Stimulated activated naive CD8-positive, alpha-beta T cell treated with anti-CD3 and anti-CD28 coated beads, Interleukin-15, amount 100 ng/mL, for 72 hours (primary cell): ENCODE measurements at regions not wholly inside any gene's neighbourhood (a gene's known extent, or its start where the extent isn't known, plus 50 kb on each side); places are given as distances from the start of the nearest gene placed in this dataset.
"Not testable (repeated sequence)": the region's sequence is repeated elsewhere in the genome, so short reads cannot be mapped to it uniquely, and the experiment has no call there.

Source experiments
- ATAC-seq: fragments of 150-1000 bp; cut with Tn5 transposase; 2 replicates; pipeline ENCODE4 v1.10.0; 2021; ENCODE audit warnings: mild to moderate bottlenecking, moderate library complexity
- DNase-seq, 2 donors: peaks; one replicate each; pipeline ENCODE4 v3.0.0; 2021 to 2022
- H3K27ac Mint-ChIP-seq, 2 donors: one replicate each; pipeline ENCODE4 v1.8.0; 2022; ENCODE audit warnings: mild to moderate bottlenecking in 2 of 2, mixed read lengths in 2 of 2, moderate library complexity in 2 of 2
- H3K27me3 Mint-ChIP-seq: one replicate; pipeline ENCODE4 v1.8.0; 2022; ENCODE audit warnings: mixed read lengths
- H3K4me1 Mint-ChIP-seq: one replicate; pipeline ENCODE4 v1.8.0; 2022; ENCODE audit warnings: mild to moderate bottlenecking, mixed read lengths
- H3K4me3 Mint-ChIP-seq, 2 donors: one replicate each; pipeline ENCODE4 v1.8.0; 2022; ENCODE audit warnings: mild to moderate bottlenecking in 2 of 2, mixed read lengths in 2 of 2, moderate library complexity in 1 of 2
- H3K9me3 Mint-ChIP-seq, 2 donors: one replicate each; pipeline ENCODE4 v1.8.0; 2022; ENCODE audit warnings: mixed read lengths in 2 of 2

DNA sequence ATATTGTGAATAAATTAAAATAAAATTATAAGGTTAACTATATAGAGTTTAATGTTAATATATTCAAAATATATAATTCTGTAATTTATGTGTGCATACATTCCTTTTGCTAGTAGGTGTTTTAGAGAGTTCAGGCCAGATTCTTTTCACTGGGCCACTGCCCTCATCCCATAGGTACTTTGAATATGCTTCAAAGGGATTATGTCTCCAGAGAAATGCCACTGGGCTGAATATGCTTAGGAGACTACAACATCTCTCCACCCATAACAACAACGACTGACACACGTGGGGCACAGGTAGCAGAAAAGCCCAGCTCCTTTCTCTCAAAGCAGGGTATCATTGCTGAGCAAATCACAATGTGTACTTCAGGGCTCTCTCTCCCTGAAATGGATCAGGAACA, 290.9 kb upstream of the TACR3 start:
- Mint-ChIP-seq H3K27me3 (no peaks in the 10 kb centered on the region), H3K27ac (no peak overlapping the region), H3K4me3 (no peak overlapping the region), H3K4me1 (no peaks in the 10 kb centered on the region), H3K9me3 (no peaks in the 10 kb centered on the region)
- no peak for ATAC-seq
- no peak for DNase-seq

DNA sequence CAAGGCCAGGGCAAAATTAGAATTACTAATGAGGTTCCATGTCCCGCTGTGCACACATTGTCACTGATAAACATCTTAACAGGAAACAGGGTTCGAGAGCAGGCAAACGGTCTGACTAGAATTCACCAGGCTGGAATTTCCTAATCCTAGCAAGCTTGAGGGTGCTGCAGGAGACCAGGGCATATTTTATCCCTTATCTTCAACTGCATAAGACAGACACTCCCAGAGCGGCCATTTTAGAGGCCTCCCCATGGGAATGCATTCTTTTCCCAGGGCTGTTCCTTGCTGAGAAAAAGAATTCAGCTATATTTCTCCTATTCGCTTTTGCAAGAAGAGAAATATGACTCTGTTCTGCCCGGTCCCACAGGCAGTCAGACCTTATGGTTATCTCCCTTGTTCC, 282.5 kb upstream of the TACR3 start:
- peaks cover 9 to 15% of the 10 kb centered on the region in 2 donors for H3K9me3 Mint-ChIP-seq

DNA sequence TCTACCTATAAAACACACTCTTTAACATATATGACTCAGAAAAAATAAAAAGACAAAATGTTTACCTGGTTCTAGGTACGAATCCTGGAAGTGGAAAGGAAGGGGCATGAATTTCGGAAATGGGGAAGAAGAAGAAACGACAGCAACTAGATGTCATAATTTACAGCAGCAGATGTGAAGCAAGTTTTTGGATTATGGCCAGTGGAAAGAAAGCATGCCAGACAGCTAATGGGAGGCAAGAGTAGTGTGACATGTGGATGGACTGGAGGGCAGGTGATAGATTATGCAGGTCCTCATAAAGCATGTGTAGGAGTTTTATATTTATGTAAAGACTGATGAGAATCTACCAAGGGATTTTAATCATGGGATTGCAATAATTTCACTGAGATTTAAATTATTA, 279.0 kb upstream of the TACR3 start:
- Mint-ChIP-seq H3K4me3 (no peak overlapping the region), H3K27me3 (no peaks in the 10 kb centered on the region), H3K9me3 (peaks cover 6 to 15% of the 10 kb centered on the region in 2 donors), H3K27ac (no peak overlapping the region), H3K4me1 (no peaks in the 10 kb centered on the region)
- no peak for ATAC-seq
- DNase-seq, result no peak

More for the DNA sequence above, 282.5 kb upstream of the TACR3 start:
- DNase-seq, H3K4me1 Mint-ChIP-seq, H3K27ac Mint-ChIP-seq, H3K4me3 Mint-ChIP-seq, H3K27me3 Mint-ChIP-seq, ATAC-seq: not testable (repeated sequence)

DNA sequence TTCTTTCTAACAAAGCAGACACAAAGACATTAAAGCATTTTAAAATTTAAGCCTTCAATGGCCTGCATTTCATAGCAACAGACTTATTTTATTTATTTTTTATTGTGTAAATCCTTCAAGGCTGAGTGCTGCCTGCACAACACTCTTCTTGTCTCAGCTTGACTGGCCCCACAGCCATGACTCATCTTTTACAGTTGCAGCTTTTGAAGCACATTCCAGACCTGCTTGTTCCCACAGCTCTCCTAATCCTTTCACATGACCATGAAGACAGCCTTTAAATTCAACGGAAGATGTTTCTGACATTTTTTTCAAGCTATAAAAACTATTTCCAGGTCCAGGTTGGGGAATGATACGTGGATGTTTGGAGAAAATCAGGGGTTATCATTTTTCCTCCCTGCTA, 276.9 kb upstream of the TACR3 start:
- no peak for DNase-seq
- Mint-ChIP-seq H3K4me3 (no peak overlapping the region), H3K27ac (no peak overlapping the region)

DNA sequence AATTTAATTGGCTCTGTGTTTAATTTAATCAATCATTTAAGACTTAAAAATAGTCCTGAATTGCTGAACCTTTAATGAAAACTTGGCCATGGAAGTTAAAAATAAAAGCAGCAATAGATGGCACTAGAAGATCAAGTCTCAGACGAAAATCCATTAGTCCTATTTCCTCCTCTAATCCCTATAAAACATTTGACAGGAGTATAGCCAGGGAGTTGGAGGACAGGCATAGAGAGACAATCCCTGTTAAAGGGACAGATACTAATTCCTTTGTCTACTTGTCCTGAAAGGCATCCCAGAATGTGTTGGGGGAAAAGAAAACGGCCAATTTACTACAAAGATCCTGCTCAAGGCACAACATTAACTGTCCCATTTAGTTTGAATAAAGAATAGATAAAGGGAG, 276.3 kb upstream of the TACR3 start:
- Mint-ChIP-seq H3K4me3 (no peak overlapping the region), H3K4me1 (no peaks in the 10 kb centered on the region), H3K27ac (no peak overlapping the region), H3K9me3 (peaks cover 6 to 14% of the 10 kb centered on the region in 2 donors), H3K27me3 (no peaks in the 10 kb centered on the region)
- DNase-seq (no peak), ATAC-seq (no peak)

More for the DNA sequence above, 276.9 kb upstream of the TACR3 start:
- H3K9me3 Mint-ChIP-seq, result peaks cover 6 to 11% of the 10 kb centered on the region in 2 donors
- H3K4me1 Mint-ChIP-seq, result no peaks in the 10 kb centered on the region
- ATAC-seq, result no peak
- no peaks in the 10 kb centered on the region for H3K27me3 Mint-ChIP-seq

DNA sequence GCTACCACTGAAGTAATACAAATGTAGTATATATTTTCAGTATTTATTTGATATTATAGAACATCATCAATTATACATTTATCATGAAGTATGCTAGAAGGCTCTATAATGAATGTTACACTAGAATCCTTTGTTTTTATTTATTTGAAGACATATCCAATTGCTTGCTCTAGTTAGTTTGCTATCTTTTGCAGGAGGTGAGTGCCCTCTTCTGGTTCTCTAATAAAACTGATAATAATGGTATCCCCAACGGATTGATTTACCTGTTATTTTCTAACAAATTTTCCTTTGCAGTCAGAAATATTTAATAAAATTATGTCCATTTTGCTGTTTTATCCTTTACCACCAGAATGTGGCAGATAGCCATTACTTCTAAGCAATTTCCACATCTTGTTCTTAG, 274.3 kb upstream of the TACR3 start:
- no peaks in the 10 kb centered on the region for H3K4me1 Mint-ChIP-seq
- H3K27ac Mint-ChIP-seq, result no peak overlapping the region
- no peak overlapping the region for H3K4me3 Mint-ChIP-seq
- ATAC-seq (no peak), DNase-seq (no peak)
- peaks cover 13 to 14% of the 10 kb centered on the region in 2 donors for H3K9me3 Mint-ChIP-seq
- H3K27me3 Mint-ChIP-seq, result no peaks in the 10 kb centered on the region

DNA sequence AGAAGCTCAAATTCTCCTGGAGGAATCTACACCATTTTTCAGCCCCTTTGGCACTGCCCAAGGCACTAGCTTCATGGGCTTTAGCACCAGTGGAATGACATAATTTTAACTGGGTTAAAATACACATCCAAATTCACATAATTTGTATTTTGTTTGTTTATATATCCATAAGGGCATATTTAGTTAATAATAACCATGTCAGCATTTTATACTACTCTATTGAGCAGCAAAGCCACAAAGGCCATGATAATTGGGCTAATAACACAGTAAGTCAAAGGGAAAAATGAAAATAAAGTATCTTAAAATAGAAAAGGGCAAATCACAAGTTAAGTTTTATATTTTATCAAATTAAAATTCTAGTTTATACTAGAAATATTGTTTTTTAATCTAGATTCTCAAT, 262.7 kb upstream of the TACR3 start:
- Mint-ChIP-seq H3K9me3 (peaks cover 3 to 5% of the 10 kb centered on the region in 2 donors), H3K4me3 (no peak overlapping the region), H3K27me3 (no peaks in the 10 kb centered on the region), H3K4me1 (no peaks in the 10 kb centered on the region), H3K27ac (no peak overlapping the region)
- DNase-seq (no peak), ATAC-seq (no peak)

DNA sequence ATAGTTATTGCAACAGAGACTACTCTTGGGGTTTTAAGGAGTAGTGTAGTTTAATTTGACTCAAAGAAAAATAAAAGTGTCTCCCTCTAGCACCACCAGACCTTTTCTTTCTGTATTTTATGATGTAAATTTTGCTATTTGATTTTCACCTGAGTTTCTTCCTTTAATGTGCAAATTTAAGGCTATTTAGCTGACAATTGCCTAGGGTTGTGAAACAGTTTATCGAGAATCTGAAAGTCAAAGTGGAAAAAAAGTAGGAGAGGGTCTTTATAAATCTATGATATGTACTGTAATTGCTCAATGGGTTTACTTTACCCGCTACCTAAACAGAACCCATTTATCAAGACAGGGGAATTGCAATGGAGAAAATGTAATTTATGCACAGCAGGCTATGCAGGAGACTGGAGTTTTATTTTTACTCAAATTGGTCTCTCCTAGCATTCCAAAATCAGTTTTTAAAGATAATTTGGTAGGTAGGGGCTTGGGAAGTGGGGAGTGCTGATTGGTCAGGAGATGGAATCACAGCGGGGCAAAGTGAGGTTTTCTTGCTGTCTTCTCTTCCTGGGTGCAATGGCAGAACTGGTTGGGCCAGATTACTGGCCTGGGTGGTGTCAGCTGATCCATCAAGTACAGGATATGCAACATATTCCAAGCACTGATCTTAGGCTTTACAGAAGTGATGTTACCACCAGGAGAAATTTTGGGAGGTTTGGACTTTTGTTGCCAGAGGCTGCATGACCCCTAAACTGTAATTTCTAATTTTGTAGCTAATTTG, 228.6 kb upstream of the TACR3 start:
- no peak for ATAC-seq
- no peaks in the 10 kb centered on the region for H3K27me3 Mint-ChIP-seq
- H3K9me3 Mint-ChIP-seq, result no peaks in the 10 kb centered on the region
- H3K4me1 Mint-ChIP-seq, result no peaks in the 10 kb centered on the region
- H3K27ac Mint-ChIP-seq, result no peak overlapping the region
- DNase-seq, result no peak
- H3K4me3 Mint-ChIP-seq, result no peak overlapping the region

DNA sequence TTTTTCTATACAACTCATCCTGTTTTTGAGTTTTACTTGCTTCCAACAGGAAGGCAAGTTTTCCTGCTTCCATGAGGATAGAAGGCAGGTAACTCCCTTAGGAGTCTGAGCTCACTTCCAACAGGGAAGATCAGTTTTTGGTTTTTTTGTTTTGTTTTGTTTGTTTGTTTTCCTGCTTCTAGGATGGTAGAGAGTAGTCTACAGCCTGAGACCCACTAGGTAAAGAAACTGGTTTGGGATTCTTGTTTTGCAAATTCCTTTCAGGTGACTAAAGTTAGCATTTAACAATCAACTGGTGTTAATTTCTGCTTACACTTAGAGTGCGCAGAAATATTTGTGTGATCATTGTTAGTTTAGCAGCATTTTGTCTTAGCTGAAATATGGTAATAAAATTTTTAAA, 227.8 kb upstream of the TACR3 start:
- DNase-seq, result no peak
- no peak overlapping the region for H3K27ac Mint-ChIP-seq
- H3K27me3 Mint-ChIP-seq, result no peaks in the 10 kb centered on the region
- no peak overlapping the region for H3K4me3 Mint-ChIP-seq
- no peak for ATAC-seq
- H3K4me1 Mint-ChIP-seq, result no peaks in the 10 kb centered on the region
- H3K9me3 Mint-ChIP-seq, result no peaks in the 10 kb centered on the region

DNA sequence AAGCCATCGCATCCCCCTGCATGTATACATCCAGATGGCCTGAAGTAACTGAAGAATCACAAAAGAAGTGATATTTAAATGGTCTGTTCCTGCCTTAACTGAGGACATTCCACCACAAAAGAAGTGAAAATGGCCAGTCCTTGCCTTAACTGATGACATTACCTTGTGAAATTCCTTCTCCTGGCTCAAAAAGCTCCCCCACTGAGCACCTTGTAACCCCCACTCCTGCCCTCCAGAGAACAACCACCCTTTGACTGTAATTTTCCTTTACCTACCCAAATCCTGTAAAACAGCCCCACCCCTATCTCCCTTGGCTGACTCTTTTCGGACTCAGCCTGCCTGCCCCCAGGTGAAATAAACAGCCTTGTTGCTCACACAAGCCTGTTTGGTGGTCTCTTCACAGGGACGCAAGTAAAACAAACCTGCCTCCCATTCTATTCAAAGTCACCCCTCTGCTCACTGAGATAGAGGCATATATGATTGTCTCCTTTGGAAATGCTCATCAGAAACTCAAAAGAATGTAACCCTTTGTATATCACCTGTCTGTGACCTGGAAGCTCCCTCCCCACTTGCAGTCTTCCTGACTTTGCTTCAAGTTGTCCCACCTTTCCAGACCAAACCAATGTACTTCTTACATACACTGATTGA, 227.0 kb upstream of the TACR3 start:
- H3K27ac Mint-ChIP-seq, H3K4me1 Mint-ChIP-seq, H3K27me3 Mint-ChIP-seq, H3K4me3 Mint-ChIP-seq, H3K9me3 Mint-ChIP-seq, DNase-seq, ATAC-seq: not testable (repeated sequence)

DNA sequence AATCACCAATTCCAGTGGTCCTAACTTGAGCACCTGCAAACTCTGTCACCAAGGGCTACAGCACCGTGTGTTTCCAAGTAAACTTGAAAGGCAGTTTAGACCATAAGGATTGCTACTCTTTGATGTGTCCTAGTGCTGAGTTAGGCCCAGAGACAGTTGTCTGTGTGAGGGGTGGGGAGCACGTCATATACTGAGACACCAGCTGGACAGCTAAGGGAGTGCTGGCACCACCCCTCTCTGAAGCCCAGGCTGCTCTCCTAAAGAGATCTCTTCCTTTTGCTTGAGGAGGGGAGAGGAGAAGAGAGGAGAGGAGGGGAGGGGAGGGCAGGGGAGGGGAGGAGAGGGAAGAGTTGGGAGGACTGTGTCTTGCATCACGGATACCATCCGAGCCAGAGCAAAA, 218.7 kb upstream of the TACR3 start:
- Mint-ChIP-seq H3K9me3 (no peaks in the 10 kb centered on the region), H3K27ac (no peak overlapping the region), H3K4me3 (no peak overlapping the region), H3K4me1 (no peaks in the 10 kb centered on the region), H3K27me3 (no peaks in the 10 kb centered on the region)
- no peak for ATAC-seq
- DNase-seq, result no peak

DNA sequence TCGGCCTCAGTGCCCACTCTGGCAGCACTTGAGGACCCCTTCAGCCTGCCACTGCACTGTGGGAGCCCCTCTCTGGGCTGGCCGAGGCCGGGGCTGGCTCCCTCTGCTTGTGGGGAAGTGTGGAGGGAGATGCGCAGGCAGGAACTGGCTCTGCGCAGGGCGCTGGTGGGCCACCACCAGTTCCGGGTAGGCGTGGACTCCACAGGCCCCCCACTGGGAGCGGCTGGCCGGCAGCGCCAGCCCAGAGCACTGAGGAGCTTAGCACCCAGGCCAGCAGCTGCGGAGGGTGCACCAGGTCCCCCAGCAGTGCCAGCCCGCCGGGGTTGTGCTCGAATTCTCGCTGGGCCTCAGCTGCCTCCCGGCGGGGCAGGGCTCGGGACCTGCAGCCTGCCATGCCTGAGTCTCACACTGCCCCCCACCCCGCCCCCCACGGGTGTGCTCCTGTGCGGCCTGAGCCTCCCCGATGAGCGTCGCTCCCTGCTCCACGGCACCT, 216.9 kb upstream of the TACR3 start:
- no peak overlapping the region for H3K27ac Mint-ChIP-seq
- no peaks in the 10 kb centered on the region for H3K4me1 Mint-ChIP-seq
- no peak overlapping the region for H3K4me3 Mint-ChIP-seq
- H3K9me3 Mint-ChIP-seq, result no peaks in the 10 kb centered on the region
- no peaks in the 10 kb centered on the region for H3K27me3 Mint-ChIP-seq
- ATAC-seq (peak; percentile 42), DNase-seq (no peak)

DNA sequence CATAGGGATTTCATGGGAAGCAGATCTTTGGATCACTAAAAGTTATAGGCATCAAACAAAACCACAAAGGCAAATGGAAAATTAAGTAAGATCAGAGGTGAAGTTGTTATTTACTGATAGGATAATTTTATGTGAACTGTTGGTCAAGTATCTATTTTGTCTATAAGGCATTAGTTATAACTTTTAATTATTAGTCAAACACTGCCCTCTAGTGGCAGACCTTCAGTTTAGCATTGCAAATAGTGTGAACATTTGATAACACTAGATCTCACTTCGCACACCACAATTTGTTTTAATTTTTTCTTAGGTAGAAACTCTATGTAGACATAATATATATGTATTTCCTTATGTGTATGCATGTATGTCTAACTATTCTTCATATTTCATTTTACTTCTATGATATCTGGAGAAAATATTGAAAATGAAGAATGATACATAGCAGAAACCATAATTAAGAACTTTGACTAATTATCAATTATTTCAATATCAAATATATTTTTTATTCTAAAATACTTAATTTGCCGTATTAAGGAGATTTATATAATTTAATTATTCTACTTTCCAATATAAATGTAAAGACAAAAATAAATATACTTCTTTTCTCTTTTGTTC, 214.5 kb upstream of the TACR3 start:
- no peak for ATAC-seq
- Mint-ChIP-seq H3K9me3 (no peaks in the 10 kb centered on the region), H3K27ac (no peak overlapping the region), H3K4me1 (no peaks in the 10 kb centered on the region), H3K4me3 (no peak overlapping the region), H3K27me3 (no peaks in the 10 kb centered on the region)
- no peak for DNase-seq

DNA sequence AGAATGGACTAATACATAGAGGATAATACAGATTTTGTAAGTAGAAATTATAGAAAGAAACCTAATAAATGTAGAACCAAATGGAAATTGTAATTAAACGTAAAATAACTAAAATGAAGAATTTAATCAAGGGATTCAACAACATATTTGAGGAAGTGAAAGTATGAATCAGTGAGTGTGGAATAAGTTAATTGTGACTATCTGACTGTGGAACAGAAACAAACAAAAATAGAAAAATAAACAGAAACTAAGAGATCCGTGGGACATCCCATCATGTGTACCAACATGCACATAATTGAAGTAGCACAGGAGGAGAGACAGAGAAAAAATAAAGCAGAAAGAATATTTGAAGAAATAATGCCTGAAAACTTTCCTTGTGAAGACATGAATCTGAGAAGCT, 208.6 kb upstream of the TACR3 start:
- Mint-ChIP-seq H3K4me3 (no peak overlapping the region), H3K27ac (no peak overlapping the region), H3K4me1 (no peaks in the 10 kb centered on the region), H3K27me3 (no peaks in the 10 kb centered on the region), H3K9me3 (no peaks in the 10 kb centered on the region)
- ATAC-seq (no peak), DNase-seq (no peak)

DNA sequence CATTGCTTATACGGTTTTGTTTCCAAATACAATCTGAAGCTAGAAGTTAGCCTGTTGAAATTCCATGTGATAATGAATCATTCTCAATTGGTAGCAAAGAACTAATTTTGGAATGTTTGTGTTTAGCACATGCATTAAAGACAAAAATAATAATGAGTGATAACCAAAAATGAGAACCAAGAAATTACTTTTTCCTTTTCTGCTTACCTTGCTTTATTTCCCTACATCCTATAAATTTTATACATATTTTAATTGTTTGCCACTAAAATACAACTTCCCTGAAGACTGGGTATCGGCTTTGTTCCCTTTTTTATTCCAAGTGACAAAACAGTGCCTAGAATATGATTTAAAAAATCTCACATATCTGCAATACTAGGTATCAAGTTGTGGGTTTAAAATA, 203.8 kb upstream of the TACR3 start:
- no peaks in the 10 kb centered on the region for H3K9me3 Mint-ChIP-seq
- ATAC-seq, result no peak
- no peak for DNase-seq
- H3K4me3 Mint-ChIP-seq, result no peak overlapping the region
- H3K27me3 Mint-ChIP-seq, result no peaks in the 10 kb centered on the region
- H3K4me1 Mint-ChIP-seq, result no peaks in the 10 kb centered on the region
- no peak overlapping the region for H3K27ac Mint-ChIP-seq

DNA sequence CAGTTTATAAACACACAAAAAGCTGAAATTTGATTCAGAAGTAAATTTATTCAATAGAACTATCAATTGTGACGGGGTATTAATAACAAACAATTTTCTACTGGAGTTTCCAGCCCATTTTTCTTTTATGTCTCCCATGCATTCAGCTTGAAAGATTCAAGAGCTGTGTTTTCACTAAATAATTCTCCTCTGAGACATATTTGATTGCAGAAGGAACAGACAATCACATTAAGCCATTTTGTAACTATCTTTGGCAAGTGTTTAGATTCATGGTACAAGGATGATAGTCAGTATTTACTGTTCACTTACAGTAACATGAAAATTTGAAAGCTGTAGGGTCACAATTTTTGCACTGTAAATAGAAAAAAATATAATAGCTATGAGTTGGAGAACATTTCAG, 198.4 kb upstream of the TACR3 start:
- Mint-ChIP-seq H3K4me1 (no peaks in the 10 kb centered on the region), H3K9me3 (no peaks in the 10 kb centered on the region), H3K27me3 (no peaks in the 10 kb centered on the region), H3K4me3 (no peak overlapping the region), H3K27ac (no peak overlapping the region)
- ATAC-seq, result no peak
- DNase-seq, result no peak
